KMS-11 (cell line): ENCODE measurements at regions not wholly inside any gene's neighbourhood (a gene's known extent, or its start where the extent isn't known, plus 50 kb on each side); places are given as distances from the start of the nearest gene placed in this dataset.

Source experiments
- H2AFZ ChIP-seq: fragments of 200-600 bp; sonication (generic); 2 replicates; pipeline ENCODE4 v1.6.1; 2016; ENCODE audit warnings: antibody characterized with exemption, mixed run types, low read depth
- H3K27ac ChIP-seq: fragments of 200-600 bp; sonication (generic); 2 replicates; pipeline ENCODE4 v1.6.1; 2016; ENCODE audit warnings: mild to moderate bottlenecking, mixed run types
- H3K27me3 ChIP-seq: fragments of 200-600 bp; sonication (generic); 2 replicates; pipeline ENCODE4 v1.6.1; 2017; ENCODE audit warnings: mild to moderate bottlenecking, low read depth, mixed run types, moderate library complexity; ENCODE audit not compliant: insufficient read depth
- H3K36me3 ChIP-seq: fragments of 200-600 bp; sonication (generic); 2 replicates; pipeline ENCODE4 v1.6.1; 2017; ENCODE audit warnings: mild to moderate bottlenecking, mixed run types; ENCODE audit not compliant: insufficient read depth
- H3K4me1 ChIP-seq: fragments of 200-600 bp; sonication (generic); 2 replicates; pipeline ENCODE4 v1.6.1; 2016; ENCODE audit warnings: mild to moderate bottlenecking, low read depth, mixed run types; ENCODE audit not compliant: poor library complexity, severe bottlenecking
- H3K4me2 ChIP-seq: fragments of 200-600 bp; sonication (generic); 2 replicates; pipeline ENCODE4 v1.7.0; 2016; ENCODE audit warnings: mild to moderate bottlenecking, mixed run types
- H3K4me3 ChIP-seq: fragments of 200-600 bp; sonication (generic); IDR thresholded peaks from 2 replicates; pipeline ENCODE4 v1.6.1; 2017; ENCODE audit warnings: low read depth, low read length, mixed read lengths; ENCODE audit not compliant: insufficient read depth
- H3K79me2 ChIP-seq: fragments of 200-600 bp; sonication (generic); 2 replicates; pipeline ENCODE4 v1.6.1; 2016; ENCODE audit warnings: low read depth, mixed run types; ENCODE audit not compliant: insufficient read depth
- H3K9ac ChIP-seq: fragments of 200-600 bp; sonication (generic); 2 replicates; pipeline ENCODE4 v1.6.1; 2016; ENCODE audit warnings: mild to moderate bottlenecking, mixed run types
- H4K20me1 ChIP-seq: fragments of 200-600 bp; sonication (generic); 2 replicates; pipeline ENCODE4 v1.6.1; 2016; ENCODE audit warnings: mild to moderate bottlenecking, mixed run types; ENCODE audit not compliant: insufficient read depth
- CTCF ChIP-seq: fragments of 200-600 bp; sonication (generic); conservative IDR thresholded peaks from 2 replicates; pipeline ENCODE4 v1.6.1; 2017; ENCODE audit warnings: low read depth, mild to moderate bottlenecking, antibody characterized with exemption, low read length, moderate library complexity, mixed read lengths

GRCh38 chr1:5297180-5297885 is 642.9 kb downstream of the AJAP1 start:
- H3K27me3 ChIP-seq: peaks cover 9% of the 10 kb centered on the region; the same call in 1 of the 2 replicates
- no peak overlapping the region for H3K27ac ChIP-seq
- no peak overlapping the region for H3K4me2 ChIP-seq
- no peaks in the 10 kb centered on the region for H3K79me2 ChIP-seq
- no peaks in the 10 kb centered on the region for H3K4me1 ChIP-seq
- no peak overlapping the region for H3K4me3 ChIP-seq
- H3K36me3 ChIP-seq: no peaks in the 10 kb centered on the region
- H2AFZ ChIP-seq: no peak overlapping the region
- TF ChIP-seq CTCF: no peak
- H4K20me1 ChIP-seq: no peaks in the 10 kb centered on the region
- no peak overlapping the region for H3K9ac ChIP-seq

GRCh38 chr1:5296557-5297179 is 642.3 kb downstream of the AJAP1 start:
- Histone ChIP-seq H3K4me1 (no peaks in the 10 kb centered on the region), H3K27me3 (peaks cover 9% of the 10 kb centered on the region; the same call in 1 of the 2 replicates), H3K4me3 (no peak overlapping the region), H3K4me2 (no peak overlapping the region), H3K9ac (no peak overlapping the region), H2AFZ (no peak overlapping the region), H4K20me1 (no peaks in the 10 kb centered on the region), H3K36me3 (no peaks in the 10 kb centered on the region), H3K79me2 (no peaks in the 10 kb centered on the region), H3K27ac (no peak overlapping the region)
- TF ChIP-seq CTCF: no peak

- Histone ChIP-seq H3K27me3 (peaks cover 9% of the 10 kb centered on the region; the same call in 1 of the 2 replicates), H2AFZ (no peak overlapping the region), H3K36me3 (no peaks in the 10 kb centered on the region), H4K20me1 (no peaks in the 10 kb centered on the region), H3K4me1 (no peaks in the 10 kb centered on the region), H3K4me3 (no peak overlapping the region), H3K4me2 (no peak overlapping the region), H3K79me2 (no peaks in the 10 kb centered on the region), H3K27ac (no peak overlapping the region), H3K9ac (no peak overlapping the region)
- no peak for TF ChIP-seq CTCF
Observed at GRCh38 chr1:5296095-5296494, 641.7 kb downstream of the AJAP1 start.

- Histone ChIP-seq H3K9ac (no peak overlapping the region), H3K4me3 (no peak overlapping the region), H3K4me2 (no peak overlapping the region), H4K20me1 (no peaks in the 10 kb centered on the region), H3K4me1 (no peaks in the 10 kb centered on the region), H3K36me3 (no peaks in the 10 kb centered on the region), H3K27ac (no peak overlapping the region), H3K27me3 (peaks cover 9% of the 10 kb centered on the region; the same call in 1 of the 2 replicates), H2AFZ (no peak overlapping the region), H3K79me2 (no peaks in the 10 kb centered on the region)
- no peak for TF ChIP-seq CTCF
Observed at GRCh38 chr1:5291889-5292288, 637.5 kb downstream of the AJAP1 start.
